NT2/D1 (cell line): ENCODE measurements at regions not wholly inside any gene's neighbourhood (a gene's known extent, or its start where the extent isn't known, plus 50 kb on each side); places are given as distances from the start of the nearest gene placed in this dataset.

Source experiments
- SUZ12 ChIP-seq: IDR thresholded peaks from 2 replicates; pipeline ENCODE4 v1.6.1; 2011; ENCODE audit not compliant: insufficient read length, insufficient read depth; ENCODE audit errors: extremely low read depth
- YY1 ChIP-seq: IDR thresholded peaks from 2 replicates; pipeline ENCODE4 v1.6.1; 2011; ENCODE audit not compliant: insufficient read length, insufficient read depth
- ZNF274 ChIP-seq: IDR thresholded peaks from 2 replicates; pipeline ENCODE4 v1.6.1; 2011; ENCODE audit warnings: mild to moderate bottlenecking, low read depth, low read length

DNA sequence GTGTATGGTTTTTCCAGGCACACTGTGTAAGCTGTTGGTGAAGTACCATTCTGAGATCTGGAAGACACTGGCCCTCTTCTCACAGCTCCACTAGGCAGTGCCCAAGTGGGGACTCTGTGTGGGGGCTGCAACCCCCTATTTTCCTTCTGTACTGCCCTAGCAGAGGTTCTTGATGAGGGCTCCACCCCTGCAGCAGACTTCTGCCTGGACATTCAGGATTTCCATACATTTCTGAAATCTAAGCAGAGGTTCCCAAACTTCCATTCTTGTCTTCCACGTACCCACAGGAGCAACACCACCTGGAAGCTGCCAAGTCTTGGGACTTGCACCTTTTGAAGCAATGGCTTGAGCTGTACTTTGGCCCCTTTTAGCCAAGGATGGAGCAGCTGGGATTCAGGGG lies 85.2 kb upstream of the PRMT8 start:
- TF ChIP-seq ZNF274 (no peak), YY1 (no peak), SUZ12 (no peak)
